ENCODE measurements at regions not wholly inside any gene's neighbourhood (a gene's known extent, or its start where the extent isn't known, plus 50 kb on each side); places are given as distances from the start of the nearest gene placed in this dataset.

- DNase-seq, result no peak
- Histone ChIP-seq H3K9me3 (no peaks in the 10 kb centered on the region), H3K4me3 (no peak overlapping the region), H3K36me3 (no peaks in the 10 kb centered on the region), H3K27ac (no peak overlapping the region), H3K9ac (ENCODE audit: low read depth in 2 of 2, low read length in 2 of 2) (no peak overlapping the region), H3K27me3 (no peaks in the 10 kb centered on the region), H3K4me1 (no peaks in the 10 kb centered on the region)
- TF ChIP-seq CTCF (IDR thresholded peaks at IDR 0.05), result no peak
- intact Hi-C loops (cut with DNase I), result no loop called here
These were observed 506.0 kb upstream of the CDH2 start for GRCh38 chr18:28682912-28683311.

GRCh38 chr18:28669165-28669564 lies 492.2 kb upstream of the CDH2 start:
- H3K36me3 ChIP-seq, result no peaks in the 10 kb centered on the region
- H3K9ac ChIP-seq (ENCODE audit: low read depth in 2 of 2, low read length in 2 of 2), result no peak overlapping the region
- intact Hi-C loops (cut with DNase I), result no loop called here
- TF ChIP-seq CTCF (IDR thresholded peaks at IDR 0.05), result no peak
- DNase-seq, result no peak
- H3K4me1 ChIP-seq, result no peaks in the 10 kb centered on the region
- H3K9me3 ChIP-seq, result no peaks in the 10 kb centered on the region
- H3K4me3 ChIP-seq, result no peak overlapping the region
- H3K27ac ChIP-seq, result no peak overlapping the region
- no peaks in the 10 kb centered on the region for H3K27me3 ChIP-seq

DNA sequence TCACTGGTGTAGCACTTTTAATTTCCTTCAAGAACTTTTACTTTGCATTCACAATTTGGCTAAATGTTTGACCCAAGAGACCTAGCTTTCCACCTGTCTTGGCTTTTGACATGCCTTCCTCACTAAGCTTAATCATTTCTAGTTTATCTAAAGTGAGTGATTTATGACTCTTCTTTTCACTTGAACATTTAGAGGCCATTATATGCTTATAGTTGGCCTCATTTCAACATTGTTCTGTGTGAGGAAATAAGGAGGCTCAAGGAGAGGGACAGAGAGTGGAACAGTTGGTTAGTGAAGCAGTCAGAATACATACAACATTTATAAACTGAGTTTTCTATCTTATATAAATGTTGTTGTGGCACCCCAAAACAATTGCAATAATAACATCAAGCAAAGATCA lies 489.3 kb upstream of the CDH2 start:
- Histone ChIP-seq H3K4me1 (no peaks in the 10 kb centered on the region), H3K27me3 (no peaks in the 10 kb centered on the region), H3K4me3 (no peak overlapping the region), H3K9ac (ENCODE audit: low read depth in 2 of 2, low read length in 2 of 2) (no peak overlapping the region), H3K36me3 (no peaks in the 10 kb centered on the region), H3K27ac (no peak overlapping the region), H3K9me3 (no peaks in the 10 kb centered on the region)
- DNase-seq, result no peak
- TF ChIP-seq CTCF (IDR thresholded peaks at IDR 0.05), result no peak
- intact Hi-C loops (cut with DNase I), result no loop called here

DNA sequence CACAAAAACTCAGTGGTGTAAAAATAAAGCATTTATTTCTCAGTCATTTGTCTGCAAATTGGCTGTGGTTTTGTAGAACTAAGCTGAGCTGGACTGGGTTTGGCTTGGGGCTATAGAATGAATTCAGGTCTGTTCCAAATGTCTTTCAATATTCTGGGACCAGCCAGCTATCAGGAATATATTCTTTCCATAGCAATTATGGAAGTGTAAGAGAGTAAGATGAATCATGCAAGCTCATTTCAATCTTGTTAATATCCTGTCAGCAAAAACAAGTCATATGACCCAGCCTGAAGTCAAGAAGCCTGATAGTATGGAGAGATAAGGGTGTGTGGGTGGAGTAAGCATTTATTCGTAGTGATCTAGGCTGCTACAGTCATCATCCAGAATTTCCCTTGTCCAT lies 481.0 kb upstream of the CDH2 start:
- DNase-seq, result no peak
- H3K9ac ChIP-seq (ENCODE audit: low read depth in 2 of 2, low read length in 2 of 2), result no peak overlapping the region
- H3K27ac ChIP-seq, result no peak overlapping the region
- H3K9me3 ChIP-seq, result no peaks in the 10 kb centered on the region
- no peak for TF ChIP-seq CTCF (IDR thresholded peaks at IDR 0.05)
- H3K4me1 ChIP-seq, result no peaks in the 10 kb centered on the region
- no peak overlapping the region for H3K4me3 ChIP-seq
- no peaks in the 10 kb centered on the region for H3K27me3 ChIP-seq
- no peaks in the 10 kb centered on the region for H3K36me3 ChIP-seq
- intact Hi-C loops (cut with DNase I), result no loop called here

- no peaks in the 10 kb centered on the region for H3K4me1 ChIP-seq
- TF ChIP-seq CTCF (IDR thresholded peaks at IDR 0.05), result no peak
- H3K27ac ChIP-seq, result no peak overlapping the region
- H3K9ac ChIP-seq (ENCODE audit: low read depth in 2 of 2, low read length in 2 of 2), result no peak overlapping the region
- no peak for DNase-seq
- intact Hi-C loops (cut with DNase I), result no loop called here
- H3K4me3 ChIP-seq, result no peak overlapping the region
- no peaks in the 10 kb centered on the region for H3K9me3 ChIP-seq
- H3K36me3 ChIP-seq, result no peaks in the 10 kb centered on the region
- H3K27me3 ChIP-seq, result no peaks in the 10 kb centered on the region
These were observed 475.7 kb upstream of the CDH2 start for GRCh38 chr18:28652654-28653053.

GRCh38 chr18:28651298-28651697 lies 474.4 kb upstream of the CDH2 start:
- H3K36me3 ChIP-seq, result no peaks in the 10 kb centered on the region
- H3K9me3 ChIP-seq, result no peaks in the 10 kb centered on the region
- H3K9ac ChIP-seq (ENCODE audit: low read depth in 2 of 2, low read length in 2 of 2), result no peak overlapping the region
- no peak overlapping the region for H3K4me3 ChIP-seq
- H3K27ac ChIP-seq, result no peak overlapping the region
- DNase-seq, result no peak
- TF ChIP-seq CTCF (IDR thresholded peaks at IDR 0.05), result no peak
- H3K27me3 ChIP-seq, result no peaks in the 10 kb centered on the region
- intact Hi-C loops (cut with DNase I), result no loop called here
- no peaks in the 10 kb centered on the region for H3K4me1 ChIP-seq

All from colonic mucosa (tissue), 4 donors.